Astrocyte of the cerebellum (primary cell): ENCODE measurements at regions not wholly inside any gene's neighbourhood (a gene's known extent, or its start where the extent isn't known, plus 50 kb on each side); places are given as distances from the start of the nearest gene placed in this dataset.

Source experiments
- DNase-seq: peaks from one replicate; pipeline ENCODE4 v3.0.0-alpha.2; 2011; ENCODE audit warnings: low read depth
- H3K4me3 ChIP-seq: 2 replicates; pipeline ENCODE4 v1.5.1; 2011; ENCODE audit warnings: mild to moderate bottlenecking, low read depth, low read length, moderate library complexity
- in situ Hi-C: cut with HindIII; loops from 2 replicates; pipeline ENCODE4 v1.10.0; 2017; ENCODE audit warnings: low sequenced_read_pairs
- TF ChIP-seq, protein P1 (sequence below): IDR thresholded peaks from 2 replicates; pipeline ENCODE4 v1.5.1; 2012; ENCODE audit warnings: low read length, low read depth, moderate library complexity, mild to moderate bottlenecking; ENCODE audit errors: missing control alignments

GRCh38 chr1:96425382-96426129 is 296.0 kb upstream of the PTBP2 start:
- in situ Hi-C loops: no loop called here
- TF ChIP-seq, protein P1, sequence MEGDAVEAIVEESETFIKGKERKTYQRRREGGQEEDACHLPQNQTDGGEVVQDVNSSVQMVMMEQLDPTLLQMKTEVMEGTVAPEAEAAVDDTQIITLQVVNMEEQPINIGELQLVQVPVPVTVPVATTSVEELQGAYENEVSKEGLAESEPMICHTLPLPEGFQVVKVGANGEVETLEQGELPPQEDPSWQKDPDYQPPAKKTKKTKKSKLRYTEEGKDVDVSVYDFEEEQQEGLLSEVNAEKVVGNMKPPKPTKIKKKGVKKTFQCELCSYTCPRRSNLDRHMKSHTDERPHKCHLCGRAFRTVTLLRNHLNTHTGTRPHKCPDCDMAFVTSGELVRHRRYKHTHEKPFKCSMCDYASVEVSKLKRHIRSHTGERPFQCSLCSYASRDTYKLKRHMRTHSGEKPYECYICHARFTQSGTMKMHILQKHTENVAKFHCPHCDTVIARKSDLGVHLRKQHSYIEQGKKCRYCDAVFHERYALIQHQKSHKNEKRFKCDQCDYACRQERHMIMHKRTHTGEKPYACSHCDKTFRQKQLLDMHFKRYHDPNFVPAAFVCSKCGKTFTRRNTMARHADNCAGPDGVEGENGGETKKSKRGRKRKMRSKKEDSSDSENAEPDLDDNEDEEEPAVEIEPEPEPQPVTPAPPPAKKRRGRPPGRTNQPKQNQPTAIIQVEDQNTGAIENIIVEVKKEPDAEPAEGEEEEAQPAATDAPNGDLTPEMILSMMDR: no peak
- H3K4me3 ChIP-seq: no peak overlapping the region
- DNase-seq: no peak

DNA sequence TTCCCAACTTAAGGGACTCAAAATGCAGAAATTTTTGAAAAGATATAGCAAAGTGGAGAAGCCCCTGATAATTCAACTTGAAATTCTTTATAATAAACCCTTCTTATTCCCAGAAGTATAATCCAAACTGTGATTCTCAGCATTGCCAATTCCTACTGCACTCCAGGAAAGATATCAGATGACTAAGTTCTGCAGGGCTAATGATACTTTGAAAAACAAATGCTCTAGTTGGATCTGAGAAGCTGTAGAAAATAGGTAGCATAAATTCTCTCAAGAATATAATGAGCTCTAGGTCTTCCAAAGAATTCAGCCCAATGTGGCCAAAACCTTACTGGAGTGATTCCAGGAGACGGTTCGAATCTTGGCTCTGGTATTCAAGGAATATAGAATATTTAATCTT is 294.0 kb upstream of the PTBP2 start:
- in situ Hi-C loops: no loop called here
- no peak overlapping the region for H3K4me3 ChIP-seq
- no peak for DNase-seq
- TF ChIP-seq, protein P1: no peak

GRCh38 chr1:96445302-96445701 is 276.3 kb upstream of the PTBP2 start:
- H3K4me3 ChIP-seq: no peak overlapping the region
- no peak for DNase-seq
- TF ChIP-seq, protein P1: no peak
- in situ Hi-C loops: no loop called here

DNA sequence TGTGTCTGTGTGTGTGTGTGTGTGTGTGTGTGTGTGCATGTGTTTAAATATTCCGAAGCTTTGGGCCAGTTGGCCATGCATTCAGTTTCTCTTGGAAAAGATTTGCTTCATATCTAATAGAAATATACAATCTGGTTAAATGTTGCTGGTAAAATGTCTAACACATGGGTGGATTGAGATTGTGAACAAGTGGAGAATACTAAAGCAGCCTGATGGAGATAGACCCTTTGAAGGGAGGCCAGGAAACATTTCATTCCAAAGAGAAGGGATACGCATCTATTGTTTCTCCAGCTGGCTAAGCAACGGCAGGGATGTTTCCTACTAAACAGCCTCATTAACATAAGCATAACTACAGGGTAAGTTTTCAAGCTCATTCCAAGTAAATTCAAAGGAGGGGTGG is 257.5 kb upstream of the PTBP2 start:
- no peak for DNase-seq
- TF ChIP-seq, protein P1: no peak
- H3K4me3 ChIP-seq: no peak overlapping the region
- in situ Hi-C loops: no loop called here

DNA sequence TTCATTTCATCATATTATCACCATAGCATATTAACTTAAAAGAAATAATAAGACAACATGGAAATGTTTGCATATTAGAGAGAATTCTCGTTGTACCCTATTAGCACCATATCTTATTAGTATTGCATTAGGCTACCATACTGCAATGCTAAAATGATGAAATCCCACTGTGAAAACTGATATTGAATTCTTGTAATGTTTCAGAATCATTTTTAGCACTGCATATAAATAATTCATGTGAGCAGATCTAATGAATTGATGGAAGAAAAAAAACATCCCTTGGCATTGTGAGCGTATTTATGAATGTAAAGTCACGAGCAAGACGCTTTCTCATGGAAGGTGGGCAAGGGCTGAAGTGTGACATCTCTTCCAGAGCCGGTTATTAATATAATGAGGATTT is 257.1 kb upstream of the PTBP2 start:
- H3K4me3 ChIP-seq: no peak overlapping the region
- DNase-seq: no peak
- in situ Hi-C loops: no loop called here
- TF ChIP-seq, protein P1: no peak

DNA sequence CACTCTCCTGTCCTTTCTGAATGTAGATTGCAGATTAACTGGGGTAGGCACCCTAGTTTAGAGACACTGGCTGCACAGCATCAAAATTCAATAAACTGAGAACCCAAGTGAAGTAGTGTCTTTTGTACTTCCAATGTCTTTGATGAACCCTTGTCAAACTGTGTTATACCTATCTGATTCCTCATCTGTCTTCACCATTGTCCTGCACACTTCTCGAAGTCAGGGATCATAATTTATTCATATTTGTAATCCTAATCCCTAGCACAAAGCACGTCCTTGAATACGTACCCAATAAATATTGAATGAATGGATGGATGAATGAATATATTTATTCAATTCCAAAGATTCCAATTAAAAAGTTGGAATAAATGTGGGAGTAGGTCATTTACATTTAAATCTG is 256.6 kb upstream of the PTBP2 start:
- TF ChIP-seq, protein P1: no peak

GRCh38 chr1:96465441-96465840 is 256.1 kb upstream of the PTBP2 start:
- DNase-seq: no peak
- TF ChIP-seq, protein P1: no peak
- in situ Hi-C loops: no loop called here

More for the DNA sequence above, 256.6 kb upstream of the PTBP2 start:
- in situ Hi-C loops: no loop called here
- no peak overlapping the region for H3K4me3 ChIP-seq
- no peak for DNase-seq

More at GRCh38 chr1:96465441-96465840, 256.1 kb upstream of the PTBP2 start:
- H3K4me3 ChIP-seq: no peak overlapping the region
